HuH-7.5 (cell line): ENCODE measurements at regions not wholly inside any gene's neighbourhood (a gene's known extent, or its start where the extent isn't known, plus 50 kb on each side); places are given as distances from the start of the nearest gene placed in this dataset.
A peak's percentile ranks its signal among the peaks of the same experiment; 100 is the strongest.

Experiments used
- DNase-seq: peaks from one replicate; pipeline ENCODE4 v3.0.0; 2011; ENCODE audit warnings: low spot score

GRCh38 chrX:45872480-45872879 lies 671.8 kb upstream of the DIPK2B start:
- DNase-seq: no peak

- no peak for DNase-seq
Measured at GRCh38 chrX:45868425-45868824, 667.7 kb upstream of the DIPK2B start.

- DNase-seq: no peak
Measured at GRCh38 chrX:45862801-45863200, 662.1 kb upstream of the DIPK2B start.

GRCh38 chrX:45860450-45860849 lies 659.8 kb upstream of the DIPK2B start:
- no peak for DNase-seq

- no peak for DNase-seq
Measured at GRCh38 chrX:45859407-45859806, 658.7 kb upstream of the DIPK2B start.

GRCh38 chrX:45852884-45853283 lies 652.2 kb upstream of the DIPK2B start:
- DNase-seq: no peak

- DNase-seq: peak; percentile 11
Measured at GRCh38 chrX:45851434-45851991, 650.8 kb upstream of the DIPK2B start.

- DNase-seq: no peak
Measured at GRCh38 chrX:45850775-45851433, 650.2 kb upstream of the DIPK2B start.

GRCh38 chrX:45850197-45850774 lies 649.6 kb upstream of the DIPK2B start:
- no peak for DNase-seq

GRCh38 chrX:45849261-45849862 lies 648.7 kb upstream of the DIPK2B start:
- DNase-seq: no peak

GRCh38 chrX:45847961-45848360 lies 647.3 kb upstream of the DIPK2B start:
- no peak for DNase-seq

GRCh38 chrX:45846328-45846727 lies 645.7 kb upstream of the DIPK2B start:
- DNase-seq: no peak

GRCh38 chrX:45845142-45845541 lies 644.5 kb upstream of the DIPK2B start:
- DNase-seq: no peak

- DNase-seq: no peak
Measured at GRCh38 chrX:45843518-45843917, 642.8 kb upstream of the DIPK2B start.

- no peak for DNase-seq
Measured at GRCh38 chrX:45842926-45843315, 642.2 kb upstream of the DIPK2B start.

GRCh38 chrX:45842207-45842925 lies 641.7 kb upstream of the DIPK2B start:
- no peak for DNase-seq

- no peak for DNase-seq
Measured at GRCh38 chrX:45840411-45840950, 639.8 kb upstream of the DIPK2B start.

GRCh38 chrX:45830343-45830742 lies 629.7 kb upstream of the DIPK2B start:
- no peak for DNase-seq

- DNase-seq: no peak
Measured at GRCh38 chrX:45824471-45824870, 623.8 kb upstream of the DIPK2B start.

GRCh38 chrX:45823536-45823935 lies 622.9 kb upstream of the DIPK2B start:
- DNase-seq: no peak

GRCh38 chrX:45822124-45822523 lies 621.4 kb upstream of the DIPK2B start:
- no peak for DNase-seq

- DNase-seq: no peak
Measured at GRCh38 chrX:45818913-45819312, 618.2 kb upstream of the DIPK2B start.
